GM18498 (cell line): ENCODE measurements at regions not wholly inside any gene's neighbourhood (a gene's known extent, or its start where the extent isn't known, plus 50 kb on each side); places are given as distances from the start of the nearest gene placed in this dataset.
"Not testable (repeated sequence)": the region's sequence is repeated elsewhere in the genome, so short reads cannot be mapped to it uniquely, and the experiment has no call there.

Source experiments
- ATAC-seq: cut with Tn5 transposase; IDR thresholded peaks from one replicate; pipeline ENCODE4 v1.9.1; 2021; ENCODE audit warnings: mild to moderate bottlenecking, moderate library complexity; ENCODE audit not compliant: unreplicated experiment

GRCh38 chr3:106488331-106488730 is 619.5 kb upstream of the CBLB start:
- no peak for ATAC-seq

- no peak for ATAC-seq
These were observed 623.0 kb upstream of the CBLB start for GRCh38 chr3:106491796-106492195.

- ATAC-seq: no peak
These were observed 639.6 kb upstream of the CBLB start for GRCh38 chr3:106508331-106508893.

GRCh38 chr3:106510206-106510605 is 641.4 kb upstream of the CBLB start:
- ATAC-seq: no peak

- ATAC-seq: no peak
These were observed 644.0 kb upstream of the CBLB start for GRCh38 chr3:106512846-106513245.

- ATAC-seq: no peak
These were observed 645.6 kb upstream of the CBLB start for GRCh38 chr3:106514431-106514830.

GRCh38 chr3:106518516-106518915 is 649.7 kb upstream of the CBLB start:
- ATAC-seq: no peak

GRCh38 chr3:106522397-106522796 is 653.6 kb upstream of the CBLB start:
- ATAC-seq: no peak

- no peak for ATAC-seq
These were observed 660.1 kb upstream of the CBLB start for GRCh38 chr3:106528932-106529331.

GRCh38 chr3:106529738-106530137 is 660.9 kb upstream of the CBLB start:
- ATAC-seq: no peak

GRCh38 chr3:106530367-106530766 is 661.6 kb upstream of the CBLB start:
- ATAC-seq: no peak

- ATAC-seq: not testable (repeated sequence)
These were observed 663.0 kb upstream of the CBLB start for GRCh38 chr3:106531771-106532329.

GRCh38 chr3:106533093-106533787 is 664.4 kb upstream of the CBLB start:
- no peak for ATAC-seq

- no peak for ATAC-seq
These were observed 665.0 kb upstream of the CBLB start for GRCh38 chr3:106533788-106534160.

- ATAC-seq: no peak
These were observed 665.4 kb upstream of the CBLB start for GRCh38 chr3:106534206-106534605.

GRCh38 chr3:106540743-106541142 is 671.9 kb upstream of the CBLB start:
- ATAC-seq: no peak

- ATAC-seq: no peak
These were observed 673.4 kb upstream of the CBLB start for GRCh38 chr3:106542101-106542769.

GRCh38 chr3:106552351-106553043 is 683.7 kb upstream of the CBLB start:
- no peak for ATAC-seq

- ATAC-seq: no peak
These were observed 691.7 kb upstream of the CBLB start for GRCh38 chr3:106560451-106560966.

- ATAC-seq: peak; percentile 97
These were observed 697.5 kb upstream of the CBLB start for GRCh38 chr3:106566277-106566676.

- ATAC-seq: no peak
These were observed 701.6 kb upstream of the CBLB start for GRCh38 chr3:106570426-106570825.
